IMR-90 (cell line): ENCODE measurements at regions not wholly inside any gene's neighbourhood (a gene's known extent, or its start where the extent isn't known, plus 50 kb on each side); places are given as distances from the start of the nearest gene placed in this dataset.
"Not testable (repeated sequence)": the region's sequence is repeated elsewhere in the genome, so short reads cannot be mapped to it uniquely, and the experiment has no call there.

ENCODE experiments used
- ATAC-seq: fragments of 200-7000 bp; cut with Tn5 transposase; 2 replicates; pipeline ENCODE4 v1.9.1; 2020; ENCODE audit warnings: low read depth, mild to moderate bottlenecking, moderate library complexity
- BruUV-seq: library from RNA; stranded (reverse); fragments of 400-500 nt; replicated peaks from 2 replicates; lab custom pipeline; 2021; lab: Mats Ljungman, UMichigan
- CTCF ChIA-PET: fragments of 300-600 bp; formaldehyde crosslinking; extraction: SDS; loops from one replicate; lab custom pipeline; 2021; ENCODE audit warnings: antibody characterized with exemption; lab: Yijun Ruan, JAX
- POLR2A ChIA-PET: fragments of 300-600 bp; sonication (Branson Sonifier 250); formaldehyde crosslinking; loops from one replicate; lab custom pipeline; 2022; ENCODE audit warnings: antibody characterized with exemption; ENCODE audit not compliant: unreplicated experiment; lab: Charles Lee
- DNase-seq: peaks from one replicate; pipeline ENCODE4 v3.0.0; 2013
- H2AFZ ChIP-seq: replicated peaks from 2 replicates; pipeline ENCODE3; 2013; ENCODE audit warnings: low read length, mild to moderate bottlenecking; ENCODE audit not compliant: poor library complexity
- H2AK5ac ChIP-seq: 2 replicates; pipeline ENCODE4 v1.6.1; 2013; ENCODE audit warnings: low read depth, low read length, inconsistent platforms
- H2AK9ac ChIP-seq: replicated peaks from 2 replicates; pipeline ENCODE3; 2013; ENCODE audit warnings: mild to moderate bottlenecking, low read depth, low read length, moderate library complexity; ENCODE audit not compliant: poor library complexity
- H2BK120ac ChIP-seq: 2 replicates; pipeline ENCODE4 v1.6.1; 2013; ENCODE audit warnings: low read depth, low read length, inconsistent platforms
- H2BK15ac ChIP-seq: 3 replicates; pipeline ENCODE4 v1.6.1; 2013; ENCODE audit warnings: low read depth, low read length, inconsistent platforms
- H2BK20ac ChIP-seq: 2 replicates; pipeline ENCODE4 v1.6.1; 2013; ENCODE audit warnings: low read depth, mild to moderate bottlenecking, inconsistent platforms, low read length, moderate library complexity
- H2BK5ac ChIP-seq: 2 replicates; pipeline ENCODE4 v1.6.1; 2013; ENCODE audit warnings: mild to moderate bottlenecking, low read depth, low read length, inconsistent platforms; ENCODE audit not compliant: poor library complexity, severe bottlenecking
- H3K14ac ChIP-seq: replicated peaks from 2 replicates; pipeline ENCODE4 v1.6.1; 2013; ENCODE audit warnings: low read depth, low read length, inconsistent platforms
- H3K18ac ChIP-seq: 2 replicates; pipeline ENCODE4 v1.6.1; 2013; ENCODE audit warnings: low read depth, low read length, control low read depth
- H3K23ac ChIP-seq: 2 replicates; pipeline ENCODE4 v1.6.1; 2013; ENCODE audit warnings: low read depth, low read length, inconsistent platforms
- H3K27ac ChIP-seq: 2 replicates; pipeline ENCODE4 v1.5.1; 2013; ENCODE audit warnings: mild to moderate bottlenecking, control low read depth, low read length; ENCODE audit not compliant: insufficient read depth
- H3K27me3 ChIP-seq: 2 replicates; pipeline ENCODE4 v1.6.1; 2013; ENCODE audit warnings: low read length; ENCODE audit not compliant: control insufficient read depth, insufficient read depth
- H3K36me3 ChIP-seq: 2 replicates; pipeline ENCODE4 v1.6.1; 2013; ENCODE audit warnings: low read length, mixed read lengths; ENCODE audit not compliant: control insufficient read depth, insufficient read depth
- H3K4ac ChIP-seq: 2 replicates; pipeline ENCODE4 v1.6.1; 2013; ENCODE audit warnings: low read depth, low read length, inconsistent platforms
- H3K4me1 ChIP-seq: 2 replicates; pipeline ENCODE4 v1.6.1; 2013; ENCODE audit warnings: low read length, mixed read lengths; ENCODE audit not compliant: control insufficient read depth, insufficient read depth
- H3K4me2 ChIP-seq: 2 replicates; pipeline ENCODE4 v1.6.1; 2013; ENCODE audit warnings: low read depth, mild to moderate bottlenecking, control low read depth, low read length, moderate library complexity
- H3K4me3 ChIP-seq: 2 replicates; pipeline ENCODE4 v1.5.1; 2013; ENCODE audit warnings: low read depth, mild to moderate bottlenecking, control low read depth, low read length, moderate library complexity; ENCODE audit not compliant: insufficient read depth
- H3K56ac ChIP-seq: 2 replicates; pipeline ENCODE4 v1.6.1; 2013; ENCODE audit warnings: low read length, inconsistent platforms; ENCODE audit not compliant: insufficient read depth; ENCODE audit errors: extremely low read depth
- H3K79me1 ChIP-seq, 2 experiments: 2 replicates each; pipeline ENCODE4 v1.6.1; 2013; ENCODE audit warnings: low read length in 2 of 2, inconsistent platforms in 1 of 2, low read depth in 1 of 2
- H3K9ac ChIP-seq: 2 replicates; pipeline ENCODE4 v1.6.1; 2013; ENCODE audit warnings: low read depth, low read length, control low read depth
- H3K9me1 ChIP-seq: 2 replicates; pipeline ENCODE4 v1.6.1; 2013; ENCODE audit warnings: low read length, inconsistent platforms; ENCODE audit not compliant: insufficient read depth
- H3K9me3 ChIP-seq: 2 replicates; pipeline ENCODE4 v1.6.1; 2013; ENCODE audit warnings: low read length; ENCODE audit not compliant: control insufficient read depth, insufficient read depth
- H4K20me1 ChIP-seq: 2 replicates; pipeline ENCODE4 v1.6.1; 2013; ENCODE audit warnings: low read length, inconsistent platforms; ENCODE audit not compliant: insufficient read depth
- H4K5ac ChIP-seq: 2 replicates; pipeline ENCODE4 v1.6.1; 2013; ENCODE audit warnings: mild to moderate bottlenecking, low read depth, low read length, control low read depth
- H4K8ac ChIP-seq, 2 experiments: 2 replicates each; pipeline ENCODE4 v1.6.1; 2013; ENCODE audit warnings: low read depth in 2 of 2, low read length in 2 of 2, control low read depth in 1 of 2, inconsistent platforms in 1 of 2
- H4K91ac ChIP-seq: 2 replicates; pipeline ENCODE4 v1.6.1; 2013; ENCODE audit warnings: low read depth, low read length, inconsistent platforms; ENCODE audit not compliant: insufficient read depth
- WGBS, 2 experiments: methylation state at CpG; one replicate each; pipeline versions ENCODE4 v1.1.5 to v1.1.7; 2013; ENCODE audit warnings: missing lambda C conversion rate in 2 of 2; ENCODE audit not compliant: insufficient read length in 1 of 2; ENCODE audit errors: extremely low coverage in 2 of 2; 5-methylcytosine and 5-hydroxymethylcytosine counted together
- dilution Hi-C: fragments of 300-500 bp; cut with HindIII; formaldehyde crosslinking; loops from one replicate; pipeline ENCODE4 v1.14.3; 2018; ENCODE audit warnings: low sequenced_read_pairs; ENCODE audit not compliant: unreplicated experiment
- in situ Hi-C: fragments of 300-500 bp; cut with MboI; formaldehyde crosslinking; loops from 3 replicates; pipeline ENCODE4 v1.14.3; 2019; ENCODE audit warnings: low sequenced_read_pairs, inconsistent platforms, mixed read lengths
- intact Hi-C: fragments of 100-400 bp; cut with micrococcal nuclease; formaldehyde crosslinking; loops from 2 replicates; pipeline ENCODE4 v1.10.0; 2022

- H3K4me1 ChIP-seq, H3K9ac ChIP-seq, H3K9me3 ChIP-seq, H4K5ac ChIP-seq, DNase-seq, BruUV-seq, H3K56ac ChIP-seq, H3K4ac ChIP-seq, H4K8ac ChIP-seq, H2BK20ac ChIP-seq, H3K79me1 ChIP-seq, H2BK5ac ChIP-seq, H3K23ac ChIP-seq, in situ Hi-C loops, H4K20me1 ChIP-seq, H3K4me2 ChIP-seq, intact Hi-C loops, H2AK9ac ChIP-seq, H3K9me1 ChIP-seq, H3K18ac ChIP-seq, H3K4me3 ChIP-seq, H3K14ac ChIP-seq, H2BK120ac ChIP-seq, POLR2A ChIA-PET, H3K36me3 ChIP-seq, H3K27ac ChIP-seq, H2AFZ ChIP-seq, dilution Hi-C loops, H2BK15ac ChIP-seq, ATAC-seq, H2AK5ac ChIP-seq, H4K91ac ChIP-seq, H3K27me3 ChIP-seq: not testable (repeated sequence)
- 90% methylated on average over 2 of the region's 8 CpGs; no CpG with 5 or more reads in 1 of the 2 experiments for WGBS, 2 experiments
- CTCF ChIA-PET = interaction anchor here (0.6 kb wide), 1 partner anchor 840 kb away, joined by 3 read pairs; no protein-coding TSS in a partner anchor
These were observed 309.2 kb upstream of the PAPPA start for GRCh38 chr9:115844433-115844832.
